ENCODE measurements at regions not wholly inside any gene's neighbourhood (a gene's known extent, or its start where the extent isn't known, plus 50 kb on each side); places are given as distances from the start of the nearest gene placed in this dataset.
"Not testable (repeated sequence)": the region's sequence is repeated elsewhere in the genome, so short reads cannot be mapped to it uniquely, and the experiment has no call there.

- DNase-seq = no peak
- no peak for TF ChIP-seq CTCF (IDR thresholded peaks at IDR 0.05; ENCODE audit: low read depth, low read length, missing control alignments)
- no peaks in the 10 kb centered on the region for H3K27me3 ChIP-seq (replicated peaks)
- no peaks in the 10 kb centered on the region for H3K36me3 ChIP-seq (replicated peaks)
- no peak overlapping the region for H3K27ac ChIP-seq
- in situ Hi-C loops (cut with HindIII; ENCODE audit: low pct_ligation_motif_present, low sequenced_read_pairs) = no loop called here
- H3K4me3 ChIP-seq (ENCODE audit: low read depth, low read length) = no peak overlapping the region
Measured at GRCh38 chr3:107188262-107188661, 189.0 kb upstream of the CCDC54 start.

GRCh38 chr3:107189158-107189791 is 188.0 kb upstream of the CCDC54 start:
- Histone ChIP-seq H3K36me3 (replicated peaks) (no peaks in the 10 kb centered on the region), H3K4me3 (ENCODE audit: low read depth, low read length) (no peak overlapping the region), H3K27me3 (replicated peaks) (no peaks in the 10 kb centered on the region), H3K27ac (no peak overlapping the region)
- no peak for TF ChIP-seq CTCF (IDR thresholded peaks at IDR 0.05; ENCODE audit: low read depth, low read length, missing control alignments)
- in situ Hi-C loops (cut with HindIII; ENCODE audit: low pct_ligation_motif_present, low sequenced_read_pairs) = no loop called here
- DNase-seq = no peak

GRCh38 chr3:107193116-107193515 is 184.1 kb upstream of the CCDC54 start:
- H3K36me3 ChIP-seq (replicated peaks) = no peaks in the 10 kb centered on the region
- in situ Hi-C loops (cut with HindIII; ENCODE audit: low pct_ligation_motif_present, low sequenced_read_pairs) = no loop called here

GRCh38 chr3:107198581-107199181 is 178.6 kb upstream of the CCDC54 start:
- no peak for DNase-seq
- Histone ChIP-seq H3K27me3 (replicated peaks) (no peaks in the 10 kb centered on the region), H3K36me3 (replicated peaks) (no peaks in the 10 kb centered on the region), H3K4me3 (ENCODE audit: low read depth, low read length) (no peak overlapping the region), H3K27ac (no peak overlapping the region)
- no peak for TF ChIP-seq CTCF (IDR thresholded peaks at IDR 0.05; ENCODE audit: low read depth, low read length, missing control alignments)
- in situ Hi-C loops (cut with HindIII; ENCODE audit: low pct_ligation_motif_present, low sequenced_read_pairs) = no loop called here

More at GRCh38 chr3:107193116-107193515, 184.1 kb upstream of the CCDC54 start:
- Histone ChIP-seq H3K27me3 (replicated peaks) (no peaks in the 10 kb centered on the region), H3K4me3 (ENCODE audit: low read depth, low read length) (no peak overlapping the region), H3K27ac (no peak overlapping the region)
- no peak for TF ChIP-seq CTCF (IDR thresholded peaks at IDR 0.05; ENCODE audit: low read depth, low read length, missing control alignments)
- no peak for DNase-seq

- Histone ChIP-seq H3K4me3 (ENCODE audit: low read depth, low read length) (no peak overlapping the region), H3K27me3 (replicated peaks) (no peaks in the 10 kb centered on the region), H3K36me3 (replicated peaks) (no peaks in the 10 kb centered on the region), H3K27ac (no peak overlapping the region)
- in situ Hi-C loops (cut with HindIII; ENCODE audit: low pct_ligation_motif_present, low sequenced_read_pairs) = no loop called here
- no peak for DNase-seq
- TF ChIP-seq CTCF (IDR thresholded peaks at IDR 0.05; ENCODE audit: low read depth, low read length, missing control alignments) = no peak
Measured at GRCh38 chr3:107201146-107201545, 176.1 kb upstream of the CCDC54 start.

- DNase-seq; in situ Hi-C loops (cut with HindIII; ENCODE audit: low pct_ligation_motif_present, low sequenced_read_pairs); H3K27me3 ChIP-seq (replicated peaks); H3K27ac ChIP-seq; H3K36me3 ChIP-seq (replicated peaks); H3K4me3 ChIP-seq (ENCODE audit: low read depth, low read length): not testable (repeated sequence)
Measured at GRCh38 chr3:107202885-107203284, 174.4 kb upstream of the CCDC54 start.

Data from brain microvascular endothelial cell (primary cell).